GM18511 (cell line): ENCODE measurements at regions not wholly inside any gene's neighbourhood (a gene's known extent, or its start where the extent isn't known, plus 50 kb on each side); places are given as distances from the start of the nearest gene placed in this dataset.

Source experiments
- ATAC-seq: cut with Tn5 transposase; IDR thresholded peaks from one replicate; pipeline ENCODE4 v1.9.1; 2021; ENCODE audit warnings: mild to moderate bottlenecking, moderate library complexity; ENCODE audit not compliant: unreplicated experiment

- ATAC-seq: no peak
These were observed 181.4 kb downstream of the GAS1 start for GRCh38 chr9:86765746-86766430.

DNA sequence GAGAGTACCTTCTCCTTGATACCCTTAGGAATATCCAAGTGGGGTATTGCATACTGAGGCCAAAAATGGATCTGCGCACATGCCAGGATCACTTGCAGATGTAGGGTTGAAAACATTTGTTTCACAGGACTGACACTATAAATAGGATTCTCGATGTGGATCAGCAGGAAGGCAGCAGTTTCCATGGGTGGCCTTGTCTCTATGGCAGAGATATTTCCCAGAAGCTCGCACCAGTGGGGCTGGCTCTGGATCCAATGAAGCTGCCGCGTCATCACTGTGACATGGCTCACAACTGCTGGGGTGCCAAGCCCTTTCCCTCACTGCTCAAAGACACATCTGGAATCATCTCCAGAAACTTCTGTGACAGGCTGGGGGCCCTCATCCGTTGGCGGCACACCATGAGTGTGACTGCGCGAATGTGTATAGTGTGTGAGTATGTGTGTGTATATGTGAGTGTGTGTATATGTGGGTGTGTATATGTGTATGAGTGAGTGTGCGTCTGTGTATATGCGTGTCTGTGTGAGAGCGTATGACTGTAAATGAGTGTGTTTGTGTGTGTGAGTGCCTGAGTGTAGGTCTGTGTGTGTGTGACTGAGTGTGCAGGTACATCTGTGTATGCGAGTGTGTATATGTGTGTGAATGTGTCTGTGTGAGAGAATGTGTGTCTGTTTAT, 182.5 kb downstream of the GAS1 start:
- no peak for ATAC-seq

DNA sequence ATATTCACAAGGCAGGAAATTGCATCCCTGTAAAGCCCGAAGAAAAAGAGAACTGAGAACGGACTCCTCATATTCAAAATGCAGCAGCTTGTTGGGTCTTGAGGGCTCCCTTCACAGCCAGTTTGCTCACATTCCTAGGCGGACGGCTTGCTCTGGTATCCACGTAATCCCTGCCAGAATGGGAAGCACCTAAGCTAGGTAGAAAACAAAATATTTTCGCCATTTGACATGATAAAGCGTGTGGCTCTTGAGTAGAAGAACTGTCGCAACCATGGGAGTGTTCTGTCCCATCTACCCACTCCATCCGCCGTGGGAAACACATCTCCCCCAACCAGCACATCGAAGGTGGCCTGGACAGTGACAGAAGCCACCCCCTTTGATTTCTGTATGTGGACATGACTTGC, 183.1 kb downstream of the GAS1 start:
- ATAC-seq: no peak

DNA sequence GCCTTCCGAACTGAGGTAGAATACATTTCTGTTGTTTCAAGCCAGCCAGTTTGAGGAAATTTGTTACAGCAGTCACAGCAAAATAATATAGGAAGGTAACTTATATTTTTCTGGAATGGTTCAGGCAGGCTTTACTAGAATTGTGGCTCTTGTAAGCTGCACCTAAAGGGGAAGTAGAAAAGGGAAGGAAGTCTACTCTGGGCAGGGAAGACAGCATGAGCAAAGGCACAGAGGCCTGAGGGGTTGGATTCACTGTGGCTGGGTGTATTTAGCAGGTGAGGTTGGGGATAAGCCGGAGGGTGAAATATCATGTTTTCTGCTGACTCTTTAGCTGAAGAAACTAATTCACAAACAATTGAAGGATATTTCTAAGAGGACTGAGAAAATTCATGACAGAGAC, 183.5 kb downstream of the GAS1 start:
- ATAC-seq: no peak

- ATAC-seq: no peak
These were observed 190.0 kb downstream of the GAS1 start for GRCh38 chr9:86757382-86757720.

GRCh38 chr9:86756576-86757381, 190.5 kb downstream of the GAS1 start:
- no peak for ATAC-seq

GRCh38 chr9:86755561-86755941, 191.8 kb downstream of the GAS1 start:
- no peak for ATAC-seq

DNA sequence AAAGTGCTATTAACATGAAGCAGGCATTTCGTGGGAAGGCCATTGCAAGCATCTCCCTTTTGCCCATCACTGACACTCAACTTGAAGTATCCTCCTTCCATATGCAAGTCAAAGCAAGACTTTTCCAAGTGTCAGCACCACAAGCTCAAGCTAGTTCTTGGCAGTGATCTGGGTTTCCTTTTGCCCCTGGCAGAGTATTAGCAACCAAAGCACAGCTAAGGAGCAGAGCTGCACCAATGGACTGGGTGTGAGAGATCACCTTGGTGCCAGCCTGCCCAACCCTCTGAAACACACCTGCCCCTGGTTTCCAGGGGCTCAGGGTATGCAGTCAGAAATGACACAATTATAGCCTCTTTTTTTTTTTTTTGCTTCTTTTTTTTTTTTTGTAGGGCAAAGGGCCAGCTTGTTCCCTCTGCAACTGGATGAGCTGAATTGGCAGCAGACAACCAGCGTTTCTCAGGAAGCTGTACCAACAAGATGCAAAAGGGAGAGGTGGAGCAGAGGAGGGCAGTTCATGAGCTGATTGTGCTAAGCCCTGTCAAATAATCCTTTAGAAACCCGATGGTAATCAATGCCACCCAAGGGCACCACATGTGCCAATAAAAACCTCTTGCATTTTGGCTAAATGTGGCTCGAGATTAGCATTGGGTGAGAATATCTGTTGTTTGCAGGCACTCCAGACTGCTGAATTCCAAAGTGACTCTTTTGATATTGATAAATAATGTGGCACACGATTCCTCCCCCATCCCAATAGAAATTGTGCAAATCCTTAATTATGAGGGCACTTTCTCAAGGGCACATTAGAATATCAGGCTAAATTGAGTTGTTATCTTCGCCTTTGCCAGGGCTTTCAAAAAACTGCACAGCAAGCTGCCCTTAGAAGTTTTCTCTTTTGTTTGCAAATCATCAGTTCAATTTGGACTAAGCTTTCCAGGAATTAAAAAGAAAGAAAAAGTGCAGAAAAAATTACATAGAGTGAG, 192.4 kb downstream of the GAS1 start:
- ATAC-seq: no peak

GRCh38 chr9:86753836-86754235, 193.5 kb downstream of the GAS1 start:
- ATAC-seq: no peak

DNA sequence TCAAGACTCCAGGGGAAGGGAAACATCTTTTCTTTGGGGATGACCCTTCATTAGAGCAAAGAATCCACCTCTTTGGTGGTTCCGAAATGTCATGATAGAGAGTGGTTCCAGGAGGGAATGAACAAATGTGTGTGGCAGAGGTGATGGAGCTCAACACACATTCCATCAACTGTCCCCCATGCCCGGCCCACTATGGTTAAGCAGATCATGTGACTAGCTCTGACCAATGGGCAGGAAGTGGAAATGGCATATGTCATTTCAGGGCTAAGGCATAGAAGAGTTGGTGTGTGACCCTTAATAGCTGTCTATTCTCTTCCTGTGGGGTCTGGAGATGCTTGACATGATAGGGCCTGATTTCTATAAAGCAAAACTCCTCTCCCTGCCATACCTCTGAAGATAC, 194.6 kb downstream of the GAS1 start:
- no peak for ATAC-seq

- no peak for ATAC-seq
These were observed 195.3 kb downstream of the GAS1 start for GRCh38 chr9:86751956-86752355.

DNA sequence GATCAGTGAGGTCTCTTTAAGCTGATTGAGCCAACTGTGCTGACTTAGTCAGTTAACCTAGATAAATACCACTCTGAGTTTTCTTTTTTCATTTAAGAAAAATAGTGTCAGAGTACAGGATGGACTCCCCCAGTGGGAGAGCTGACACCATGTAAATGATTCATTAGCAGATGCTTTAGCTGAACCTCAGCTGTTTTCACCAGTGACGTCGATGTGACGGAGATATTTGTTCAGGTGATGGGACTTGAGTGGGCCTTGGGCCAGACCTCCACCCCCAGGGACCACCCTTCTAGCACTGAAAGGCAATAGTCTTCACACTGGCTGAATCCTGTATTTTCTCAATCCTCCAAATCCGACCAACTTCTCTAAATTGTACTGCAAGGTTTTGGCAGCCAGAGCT, 196.1 kb downstream of the GAS1 start:
- no peak for ATAC-seq

DNA sequence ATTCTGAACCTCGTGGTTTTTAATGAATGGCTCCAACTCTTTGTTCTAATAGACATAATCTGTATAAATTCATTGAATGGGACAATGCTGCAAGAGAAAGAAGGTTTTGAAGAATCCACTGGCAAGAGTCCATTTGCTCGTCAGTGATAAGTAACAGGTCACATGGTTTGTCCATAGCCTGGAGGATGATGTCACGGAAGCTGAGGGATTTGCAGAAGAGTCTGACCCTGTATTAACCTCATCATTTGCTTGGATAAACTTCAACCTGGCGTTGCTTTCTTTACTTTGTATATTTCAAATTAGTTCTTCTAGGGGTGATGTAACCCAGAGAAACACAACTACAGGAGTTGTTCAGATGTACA, 197.4 kb downstream of the GAS1 start:
- no peak for ATAC-seq

DNA sequence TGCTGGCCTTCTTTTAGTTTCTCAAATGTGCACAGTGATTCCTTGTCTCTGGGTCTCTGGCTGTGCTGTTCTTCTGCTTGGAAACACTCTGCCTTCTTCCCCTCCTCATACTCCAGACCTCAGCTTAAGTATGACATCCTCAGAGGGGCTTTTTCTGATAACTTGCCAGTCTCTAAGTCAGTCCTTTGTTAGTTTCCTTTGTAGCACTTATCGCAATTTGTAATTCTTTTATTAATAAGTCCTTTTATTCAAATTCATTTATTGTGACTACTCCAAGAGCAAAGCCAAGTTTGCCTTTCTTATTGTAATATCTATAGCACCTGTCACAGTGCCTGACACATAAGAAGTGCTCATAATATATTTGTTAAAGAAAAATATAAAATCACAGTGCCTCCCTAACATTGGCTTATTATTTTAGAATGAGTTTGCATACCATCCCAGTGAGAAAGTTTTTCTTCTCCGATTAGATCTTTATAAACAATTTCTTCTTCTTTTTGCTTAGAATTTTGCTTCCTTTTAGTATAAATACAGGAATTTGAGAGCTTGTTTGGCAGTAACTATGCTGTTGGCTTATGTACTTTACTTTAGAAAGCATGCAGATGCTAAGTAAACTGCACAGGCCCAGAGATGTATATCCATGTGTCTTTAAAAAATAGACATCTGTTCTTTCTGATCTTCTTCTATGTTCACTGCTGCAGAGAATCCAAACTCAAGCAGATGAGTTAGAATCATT, 198.0 kb downstream of the GAS1 start:
- no peak for ATAC-seq

- ATAC-seq: no peak
These were observed 199.6 kb downstream of the GAS1 start for GRCh38 chr9:86747711-86748110.

DNA sequence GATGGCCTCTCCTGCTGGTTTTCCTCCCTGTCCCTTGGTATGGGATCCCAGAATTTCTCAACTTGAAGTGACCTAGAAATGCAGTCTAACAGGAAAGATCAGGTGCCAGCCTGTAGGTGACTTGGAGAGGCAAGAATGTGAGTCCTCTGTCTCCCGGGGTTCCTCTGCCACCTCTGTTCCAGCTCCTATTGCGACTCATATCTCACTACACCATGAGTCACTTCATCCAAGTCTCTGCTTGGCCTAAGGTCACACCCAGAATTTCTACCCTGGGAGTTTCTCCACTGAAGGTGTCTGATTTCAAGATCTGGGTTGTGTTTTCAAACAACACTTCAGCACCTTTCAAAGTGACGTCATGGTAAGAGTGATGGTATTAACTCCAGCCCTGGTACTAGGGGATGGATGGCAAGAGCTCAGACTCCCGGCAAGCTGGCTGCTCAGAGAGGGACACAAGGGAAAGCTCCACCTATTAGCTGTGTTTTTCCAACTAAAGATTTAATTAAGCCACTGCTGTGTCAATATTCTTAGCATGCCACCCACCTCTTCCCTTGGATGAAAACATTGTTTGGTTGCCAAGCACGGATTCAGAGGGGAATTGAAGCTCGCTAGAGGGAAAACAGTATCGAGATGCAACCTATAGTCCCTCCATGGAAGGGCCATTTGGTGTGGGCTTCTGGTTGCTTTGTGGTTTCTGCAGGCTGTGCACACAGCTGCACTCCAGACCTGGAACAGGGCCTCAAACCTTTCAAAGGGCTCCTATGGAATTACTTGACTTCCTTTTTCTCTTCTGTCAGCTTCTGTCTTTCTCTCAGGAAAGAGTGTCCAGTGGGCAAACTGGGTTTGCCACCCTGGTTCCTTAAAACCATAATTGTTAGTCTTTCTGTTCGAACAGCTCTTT, 205.7 kb downstream of the GAS1 start:
- no peak for ATAC-seq

DNA sequence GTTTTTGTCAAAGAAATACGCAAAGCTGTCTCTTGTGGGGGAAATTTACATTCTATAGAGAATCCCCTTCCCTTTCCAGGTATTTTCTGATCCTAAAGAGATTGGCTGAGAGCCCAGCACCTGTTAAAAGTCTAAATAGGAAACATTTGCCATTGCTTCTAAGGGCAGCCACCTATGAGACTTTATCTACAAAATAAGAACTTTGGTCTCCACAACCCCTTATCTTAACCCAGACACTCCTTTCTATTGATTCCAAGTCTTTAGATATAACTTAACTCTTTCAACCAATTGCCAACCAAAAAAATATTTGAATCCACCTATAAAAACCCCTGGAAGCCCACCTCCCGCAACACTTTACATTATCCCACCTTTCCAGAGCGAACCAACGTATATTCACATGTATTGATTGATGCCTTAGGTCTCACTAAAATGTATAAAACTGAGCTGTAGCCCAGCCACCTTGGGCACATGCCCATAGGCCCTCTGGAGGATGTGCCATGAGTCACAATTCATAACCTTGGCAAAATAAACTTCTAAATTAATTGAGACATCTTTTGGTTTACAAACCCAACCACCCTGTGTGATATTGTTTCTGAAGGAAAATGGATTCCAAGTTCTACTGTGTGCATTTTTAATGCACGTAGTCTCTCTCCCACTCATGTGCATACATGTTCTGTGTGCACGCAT, 211.4 kb downstream of the GAS1 start:
- ATAC-seq: no peak

DNA sequence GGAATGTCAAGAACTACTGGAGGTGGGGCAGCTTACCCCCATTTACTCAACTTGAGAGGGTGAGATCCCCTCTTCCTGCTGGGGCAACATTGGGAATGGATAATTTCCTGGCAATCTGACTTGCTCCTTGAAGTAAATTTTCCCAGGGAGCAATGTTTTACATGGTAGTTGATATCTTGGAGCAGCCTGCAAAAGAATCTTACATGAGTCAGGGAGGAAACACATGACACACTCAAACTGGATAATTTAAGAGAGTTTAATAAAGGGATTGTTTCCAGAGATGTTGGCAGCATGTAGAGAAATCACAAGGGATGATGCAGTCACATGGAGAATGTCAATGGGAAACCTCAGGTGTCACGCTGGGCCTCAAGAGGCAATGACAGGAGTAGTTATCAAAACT, 212.5 kb downstream of the GAS1 start:
- no peak for ATAC-seq

DNA sequence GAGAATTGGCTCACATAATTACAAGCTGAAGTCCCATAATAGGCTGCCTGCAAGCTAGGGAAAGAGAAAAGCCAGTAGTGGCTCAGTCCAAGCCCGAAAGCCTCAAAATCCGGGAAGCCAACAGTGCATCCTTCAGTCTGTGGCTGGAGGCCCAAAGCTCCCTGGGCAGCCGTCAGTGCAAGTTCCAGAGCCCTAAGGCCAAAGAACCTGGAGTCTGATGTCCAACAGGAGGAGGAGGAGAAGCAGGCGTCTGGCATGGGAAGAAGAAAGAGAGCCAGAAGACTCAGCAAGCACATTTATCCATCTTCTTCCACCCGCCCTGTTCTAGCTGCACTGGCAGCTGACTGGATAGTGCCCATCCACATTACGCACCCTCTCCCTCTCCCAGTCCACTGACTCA, 213.4 kb downstream of the GAS1 start:
- no peak for ATAC-seq
